AG10803 (cell line): ENCODE measurements at regions not wholly inside any gene's neighbourhood (a gene's known extent, or its start where the extent isn't known, plus 50 kb on each side); places are given as distances from the start of the nearest gene placed in this dataset.

Experiments
- DNase-seq: peaks from one replicate; pipeline ENCODE4 v3.0.0; 2010; ENCODE audit warnings: low read depth
- H3K4me3 ChIP-seq: 2 replicates; pipeline ENCODE4 v1.5.1; 2011; ENCODE audit warnings: mild to moderate bottlenecking, low read length, control low read depth
- TF ChIP-seq, protein P1 (sequence below): conservative IDR thresholded peaks from 2 replicates; pipeline ENCODE4 v1.5.1; 2011; ENCODE audit warnings: mild to moderate bottlenecking, low read length, control low read depth, inconsistent platforms

- TF ChIP-seq, protein P1, sequence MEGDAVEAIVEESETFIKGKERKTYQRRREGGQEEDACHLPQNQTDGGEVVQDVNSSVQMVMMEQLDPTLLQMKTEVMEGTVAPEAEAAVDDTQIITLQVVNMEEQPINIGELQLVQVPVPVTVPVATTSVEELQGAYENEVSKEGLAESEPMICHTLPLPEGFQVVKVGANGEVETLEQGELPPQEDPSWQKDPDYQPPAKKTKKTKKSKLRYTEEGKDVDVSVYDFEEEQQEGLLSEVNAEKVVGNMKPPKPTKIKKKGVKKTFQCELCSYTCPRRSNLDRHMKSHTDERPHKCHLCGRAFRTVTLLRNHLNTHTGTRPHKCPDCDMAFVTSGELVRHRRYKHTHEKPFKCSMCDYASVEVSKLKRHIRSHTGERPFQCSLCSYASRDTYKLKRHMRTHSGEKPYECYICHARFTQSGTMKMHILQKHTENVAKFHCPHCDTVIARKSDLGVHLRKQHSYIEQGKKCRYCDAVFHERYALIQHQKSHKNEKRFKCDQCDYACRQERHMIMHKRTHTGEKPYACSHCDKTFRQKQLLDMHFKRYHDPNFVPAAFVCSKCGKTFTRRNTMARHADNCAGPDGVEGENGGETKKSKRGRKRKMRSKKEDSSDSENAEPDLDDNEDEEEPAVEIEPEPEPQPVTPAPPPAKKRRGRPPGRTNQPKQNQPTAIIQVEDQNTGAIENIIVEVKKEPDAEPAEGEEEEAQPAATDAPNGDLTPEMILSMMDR: no peak
- H3K4me3 ChIP-seq: no peak overlapping the region
- DNase-seq: no peak
These were observed 755.3 kb downstream of the UQCRFS1 start for GRCh38 chr19:28457620-28458019.

- no peak overlapping the region for H3K4me3 ChIP-seq
- no peak for DNase-seq
- TF ChIP-seq, protein P1: no peak
These were observed 756.1 kb downstream of the UQCRFS1 start for GRCh38 chr19:28456708-28457320.

DNA sequence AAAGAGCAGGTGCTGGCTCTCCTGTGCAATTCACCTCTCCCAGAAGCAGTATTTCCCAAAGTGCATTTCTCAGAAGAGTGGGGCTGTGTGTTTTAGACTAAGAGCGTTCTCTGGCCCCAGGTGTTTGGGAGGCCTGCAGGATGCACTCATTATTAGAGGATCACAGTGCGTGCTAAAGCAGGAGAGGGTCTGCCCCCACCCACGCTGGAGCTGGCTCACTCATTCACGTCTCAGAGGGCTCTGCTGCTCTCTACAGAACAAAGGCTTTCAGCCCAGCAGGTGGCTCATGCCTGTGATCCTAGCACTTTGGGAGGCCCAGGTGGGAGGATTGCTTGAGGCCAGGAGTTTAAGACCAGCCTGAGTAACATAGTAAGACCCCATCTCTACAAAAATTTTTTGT is 756.7 kb downstream of the UQCRFS1 start:
- TF ChIP-seq, protein P1: no peak
- no peak for DNase-seq
- H3K4me3 ChIP-seq: no peak overlapping the region

- no peak for DNase-seq
These were observed 758.9 kb downstream of the UQCRFS1 start for GRCh38 chr19:28454083-28454482.

DNA sequence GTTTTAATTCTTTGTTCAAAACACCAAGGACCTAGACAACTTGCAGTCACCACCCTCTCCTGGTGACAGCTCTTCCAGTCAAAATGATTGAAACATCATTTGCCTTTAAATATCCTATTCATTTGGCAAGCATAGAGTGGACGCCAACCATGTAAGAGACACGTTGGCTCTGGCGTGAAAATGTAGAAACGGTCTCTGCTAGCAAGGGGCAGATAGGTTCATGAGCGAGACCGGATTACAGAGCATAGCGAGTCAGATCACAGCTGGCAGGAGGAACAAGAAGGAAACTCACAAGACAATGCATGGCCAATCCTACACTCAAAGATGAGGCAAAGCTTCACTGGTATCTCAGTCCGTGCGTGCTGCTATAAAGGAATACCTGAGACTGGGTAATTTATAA is 759.5 kb downstream of the UQCRFS1 start:
- DNase-seq: no peak
- no peak overlapping the region for H3K4me3 ChIP-seq
- TF ChIP-seq, protein P1: no peak

More at GRCh38 chr19:28454083-28454482, 758.9 kb downstream of the UQCRFS1 start:
- no peak overlapping the region for H3K4me3 ChIP-seq
- TF ChIP-seq, protein P1: no peak

GRCh38 chr19:28449803-28450202 is 763.1 kb downstream of the UQCRFS1 start:
- no peak overlapping the region for H3K4me3 ChIP-seq
- DNase-seq: no peak
- TF ChIP-seq, protein P1: no peak

DNA sequence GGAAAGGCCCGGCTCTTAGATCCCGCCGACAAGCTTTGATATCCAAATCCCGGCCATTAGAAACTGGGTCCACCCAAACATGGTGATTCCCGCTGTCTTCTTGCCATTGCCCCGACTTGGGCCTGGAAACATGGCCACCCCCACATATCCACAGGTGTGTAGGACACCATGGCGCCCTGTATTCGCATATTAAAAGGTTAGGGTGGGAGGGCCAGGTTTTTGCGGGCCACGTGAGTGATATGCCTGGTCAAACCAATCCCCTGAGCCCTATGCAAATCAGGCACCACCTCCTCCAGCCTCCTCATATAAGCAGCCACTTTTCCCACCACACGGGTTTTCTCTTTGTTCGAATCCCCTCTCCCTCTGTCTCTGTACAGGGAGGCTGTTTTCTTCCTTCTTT is 766.4 kb downstream of the UQCRFS1 start:
- H3K4me3 ChIP-seq: no peak overlapping the region
- no peak for DNase-seq
- TF ChIP-seq, protein P1: no peak
